GM19468 (cell line): ENCODE measurements at regions not wholly inside any gene's neighbourhood (a gene's known extent, or its start where the extent isn't known, plus 50 kb on each side); places are given as distances from the start of the nearest gene placed in this dataset.

Source experiments
- ATAC-seq: cut with Tn5 transposase; IDR thresholded peaks from one replicate; pipeline ENCODE4 v1.9.1; 2021; ENCODE audit warnings: mild to moderate bottlenecking, moderate library complexity, moderate number of reproducible peaks; ENCODE audit not compliant: unreplicated experiment; ENCODE audit errors: extremely low read depth

DNA sequence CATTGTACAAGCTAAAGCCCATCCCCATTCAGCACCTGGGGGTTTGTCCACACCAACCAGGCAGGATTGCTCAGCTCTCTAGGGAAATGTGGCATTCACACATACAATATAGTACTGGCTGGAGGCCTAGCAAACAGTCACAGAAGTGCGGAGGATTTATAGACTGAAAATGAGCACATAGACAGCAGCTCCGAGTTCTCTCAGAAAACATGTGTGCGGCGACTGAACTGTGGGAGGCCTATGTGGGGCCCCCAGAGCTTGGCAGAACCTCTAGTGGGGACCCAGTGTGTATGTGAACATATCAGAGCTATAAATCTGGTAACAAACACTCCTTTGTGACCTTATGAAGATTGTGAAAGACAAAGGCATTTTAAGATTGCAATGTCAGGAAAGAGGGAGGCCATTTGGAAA lies 431.1 kb downstream of the DTWD2 start:
- ATAC-seq = no peak

DNA sequence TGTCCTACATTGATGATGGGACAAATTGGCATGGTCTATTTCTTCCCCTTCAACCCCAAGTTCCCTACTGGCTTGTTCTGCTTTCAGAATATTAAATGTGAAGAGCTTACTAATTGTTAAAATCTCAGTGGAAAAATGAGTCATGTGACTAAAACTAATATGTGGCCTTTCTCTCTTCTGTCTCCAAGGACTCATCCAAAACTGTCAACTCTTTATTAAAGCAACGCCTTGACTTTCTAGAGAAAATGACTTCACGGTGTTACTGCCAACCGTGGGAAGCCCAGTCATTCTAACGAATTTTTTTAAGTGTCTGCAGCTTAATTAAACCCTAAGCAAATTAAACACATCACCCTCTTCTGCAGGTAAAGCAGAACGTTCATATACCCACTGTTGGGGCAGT lies 431.6 kb downstream of the DTWD2 start:
- ATAC-seq = no peak

DNA sequence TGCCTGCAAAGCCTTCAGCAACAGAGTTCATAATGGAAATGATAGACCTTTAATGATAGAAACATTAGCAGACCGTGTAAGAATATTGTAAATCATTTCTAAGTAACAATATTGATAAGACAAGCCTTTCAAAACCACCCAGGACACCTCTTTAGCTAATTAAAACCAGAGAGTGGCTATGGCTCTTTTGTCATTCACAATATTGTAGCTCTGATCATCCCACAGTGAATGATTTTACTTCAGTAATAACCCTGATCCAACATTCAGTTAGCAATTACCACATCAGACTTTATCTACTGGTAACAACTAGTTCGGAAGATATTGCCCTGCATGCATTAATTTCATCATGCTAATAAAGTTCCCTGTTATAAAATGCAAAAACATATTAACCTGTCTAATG lies 432.6 kb downstream of the DTWD2 start:
- no peak for ATAC-seq

DNA sequence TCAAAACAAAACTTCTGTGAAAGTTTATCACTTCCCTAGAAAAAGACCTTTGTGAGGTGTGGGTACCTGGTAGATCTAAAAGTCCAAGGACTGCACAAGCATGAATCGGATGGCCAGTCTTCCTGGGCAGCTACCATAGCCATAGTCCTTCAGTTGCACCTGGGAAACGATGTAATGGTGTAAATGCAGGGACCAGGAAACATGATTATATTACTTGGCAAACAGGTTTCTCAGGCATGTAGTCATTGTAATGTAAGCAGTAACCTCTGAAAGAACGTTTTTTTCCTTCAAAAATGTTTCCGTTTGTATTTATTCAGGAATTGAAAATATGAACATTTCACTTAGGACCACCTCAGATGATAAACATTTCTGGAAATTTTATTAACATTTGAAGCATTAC lies 433.4 kb downstream of the DTWD2 start:
- no peak for ATAC-seq

DNA sequence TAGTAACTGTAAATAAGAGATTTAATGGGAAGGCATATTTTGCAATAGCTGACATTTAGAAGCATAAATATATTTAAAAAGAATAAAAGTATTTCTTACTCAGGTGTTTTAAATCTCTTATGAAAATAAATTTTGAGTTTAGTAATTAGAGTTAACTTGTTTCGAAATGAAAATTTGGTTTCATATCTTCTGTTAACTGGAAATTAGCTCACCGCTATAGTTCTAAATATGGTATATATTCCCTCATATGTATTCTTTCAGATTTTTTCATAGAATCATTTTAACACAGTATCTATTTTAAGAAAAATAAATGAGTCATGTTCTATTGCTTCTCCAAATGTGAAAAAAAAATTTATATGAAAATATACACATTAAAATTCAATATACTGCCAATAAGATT lies 434.1 kb downstream of the DTWD2 start:
- ATAC-seq = no peak

DNA sequence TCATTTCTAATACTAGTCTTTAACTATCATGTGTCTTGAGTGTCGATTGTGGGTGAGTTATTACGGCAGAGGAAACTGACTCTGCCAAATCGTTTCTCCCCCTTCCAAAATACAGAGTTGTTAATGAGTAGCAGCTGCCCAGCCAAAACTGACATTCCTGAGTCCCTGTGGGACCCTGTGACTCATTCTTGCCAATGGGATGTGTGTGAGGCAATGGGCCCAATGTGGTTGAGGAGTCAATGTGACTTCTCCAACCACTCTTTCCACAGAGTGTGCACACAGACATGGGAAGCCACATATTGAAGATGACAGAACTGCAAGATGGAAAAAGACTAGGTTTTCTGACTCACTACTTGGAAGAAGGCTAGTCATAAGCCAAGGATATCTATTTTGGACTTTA lies 434.7 kb downstream of the DTWD2 start:
- no peak for ATAC-seq

DNA sequence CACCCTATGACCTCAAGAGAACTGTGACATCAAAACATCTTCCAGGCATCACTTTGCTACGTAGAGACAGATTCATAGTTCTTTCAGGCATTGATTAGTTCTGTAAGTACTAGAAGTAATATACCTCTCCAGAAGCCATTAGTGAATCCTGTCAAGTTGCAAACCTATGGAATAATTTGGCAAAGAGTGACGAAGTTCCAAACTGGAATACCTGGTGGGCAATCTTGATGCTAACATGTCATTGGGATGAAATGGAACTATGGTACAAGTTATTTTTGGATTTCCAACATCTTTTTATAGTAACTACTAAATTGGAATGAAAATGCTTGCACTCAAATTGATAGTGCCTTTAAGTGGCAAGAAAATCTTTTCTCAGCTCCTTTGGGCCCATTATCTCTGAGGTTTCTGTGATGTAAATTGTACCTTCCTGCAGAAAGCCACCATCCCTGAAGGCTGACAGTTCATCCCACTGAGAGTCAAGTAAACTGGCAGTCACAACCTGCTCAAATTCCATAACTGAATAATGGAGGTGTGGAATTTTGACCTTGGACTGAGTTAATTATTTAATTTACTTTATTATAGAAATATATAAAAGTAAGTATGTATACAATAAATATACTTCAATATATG lies 435.5 kb downstream of the DTWD2 start:
- ATAC-seq = no peak

DNA sequence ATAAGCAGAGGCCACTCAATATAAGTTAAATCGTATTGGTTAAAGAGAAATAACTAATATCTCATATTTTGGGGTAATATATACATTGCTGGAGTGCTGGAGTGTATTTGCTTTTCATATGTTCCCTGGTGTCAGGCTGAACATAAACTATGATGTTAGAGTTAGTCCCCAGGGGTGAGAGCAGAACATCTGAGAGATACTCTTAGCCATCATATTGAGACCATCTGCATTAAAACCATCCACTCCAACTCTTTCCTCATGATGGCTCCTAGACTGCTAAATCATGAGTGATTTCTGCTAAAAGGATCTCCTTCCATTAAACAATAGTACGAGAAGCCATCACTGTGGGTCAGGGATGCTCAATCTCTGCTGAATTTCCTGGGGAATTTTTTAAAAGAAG lies 436.2 kb downstream of the DTWD2 start:
- ATAC-seq = no peak

DNA sequence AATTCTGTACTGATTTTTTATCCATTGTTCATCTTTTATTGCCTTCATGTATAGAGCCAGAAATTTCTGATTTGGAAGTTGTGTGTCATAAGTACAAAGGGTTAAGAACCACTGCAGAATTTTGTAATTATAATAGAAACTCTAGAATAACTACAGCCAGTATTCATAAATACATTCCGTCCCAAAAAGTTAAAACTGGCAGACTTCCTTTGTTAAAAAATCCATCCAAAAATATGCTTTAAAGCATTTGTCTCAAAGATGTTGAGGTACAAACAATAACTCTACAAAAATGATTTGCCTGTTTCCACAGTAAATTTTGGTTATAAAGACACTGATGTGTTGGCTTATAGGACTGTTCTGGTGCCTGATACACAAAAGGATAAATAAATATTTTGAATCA lies 436.6 kb downstream of the DTWD2 start:
- ATAC-seq = no peak

DNA sequence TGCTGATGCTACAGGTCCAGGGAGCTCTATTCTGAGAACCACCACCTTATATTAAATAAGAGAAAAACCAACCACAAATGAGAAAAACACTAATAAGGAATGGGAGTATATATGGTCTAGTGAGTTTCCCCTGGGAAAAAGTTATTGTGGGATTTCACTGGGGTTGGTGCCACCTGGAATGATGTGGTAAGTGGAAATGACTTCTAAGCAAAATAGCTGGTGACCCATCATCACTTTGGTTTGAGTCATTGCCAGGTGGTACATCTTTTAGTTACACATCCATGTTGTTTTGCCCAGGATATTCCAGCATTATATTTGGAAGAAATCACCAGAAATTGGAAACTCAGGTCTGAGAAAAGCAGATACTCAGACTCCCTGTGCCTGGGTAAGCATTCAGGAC lies 437.3 kb downstream of the DTWD2 start:
- ATAC-seq = no peak

DNA sequence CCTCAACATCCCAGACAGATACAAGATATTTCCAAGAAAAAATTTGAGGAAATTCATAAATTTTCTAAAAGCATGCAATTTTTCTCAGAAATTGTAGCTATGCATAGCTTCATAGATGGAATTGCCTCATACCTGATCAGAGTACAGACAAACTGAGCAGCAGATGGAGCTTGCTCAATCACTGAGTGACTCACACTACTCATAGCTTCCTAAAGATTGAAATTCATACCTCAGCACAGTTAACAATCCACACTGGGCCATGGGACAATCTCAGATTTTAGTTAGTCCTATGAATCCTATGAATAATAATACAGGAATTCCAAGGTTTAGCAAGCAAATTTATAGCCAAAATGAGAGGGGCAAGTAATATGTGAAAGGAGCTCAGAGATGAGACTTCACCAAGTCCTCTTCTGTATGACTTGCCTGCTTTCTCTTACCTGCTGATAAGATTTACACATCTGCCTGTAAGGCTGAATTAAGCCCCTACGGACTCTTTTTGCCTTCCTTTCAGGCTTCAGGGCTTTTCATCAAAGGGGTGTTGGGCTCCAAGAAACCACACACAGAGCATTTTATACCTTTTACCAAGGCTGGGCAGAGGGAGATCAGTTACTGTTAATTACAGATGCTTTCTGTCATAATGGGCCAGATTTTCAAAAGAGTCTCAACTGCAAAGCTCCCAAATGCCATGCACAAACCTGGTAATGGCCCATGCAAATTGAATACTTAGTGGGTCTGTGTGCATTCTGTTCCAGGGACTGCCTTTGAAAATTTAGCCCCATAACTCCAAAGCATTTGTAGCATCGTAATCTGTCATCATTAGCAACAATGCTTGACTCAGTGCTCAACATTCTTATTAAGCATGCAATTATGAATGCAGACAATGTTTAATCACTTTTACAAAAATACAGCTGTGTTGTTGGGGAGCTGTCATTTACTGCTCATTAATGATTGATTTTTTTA lies 439.3 kb downstream of the DTWD2 start:
- no peak for ATAC-seq

DNA sequence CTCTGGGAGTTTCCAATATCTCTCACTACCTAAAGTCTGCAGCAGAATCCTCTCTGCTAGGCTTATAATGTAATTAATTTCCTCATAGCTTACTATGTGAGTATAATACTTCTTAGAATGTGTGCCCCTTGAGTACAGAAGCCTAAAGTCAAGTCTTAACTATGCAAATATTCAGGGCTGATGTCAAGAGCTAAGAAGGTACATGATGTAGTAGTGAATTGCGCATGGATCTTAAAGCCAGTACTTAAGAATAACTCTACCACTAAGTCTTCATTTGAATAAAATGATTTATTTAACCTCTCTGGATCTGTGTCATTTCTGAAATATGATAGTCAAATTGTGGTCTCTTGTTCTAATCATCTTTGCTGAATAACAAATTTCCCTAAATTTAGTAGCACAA lies 442.9 kb downstream of the DTWD2 start:
- ATAC-seq = no peak

DNA sequence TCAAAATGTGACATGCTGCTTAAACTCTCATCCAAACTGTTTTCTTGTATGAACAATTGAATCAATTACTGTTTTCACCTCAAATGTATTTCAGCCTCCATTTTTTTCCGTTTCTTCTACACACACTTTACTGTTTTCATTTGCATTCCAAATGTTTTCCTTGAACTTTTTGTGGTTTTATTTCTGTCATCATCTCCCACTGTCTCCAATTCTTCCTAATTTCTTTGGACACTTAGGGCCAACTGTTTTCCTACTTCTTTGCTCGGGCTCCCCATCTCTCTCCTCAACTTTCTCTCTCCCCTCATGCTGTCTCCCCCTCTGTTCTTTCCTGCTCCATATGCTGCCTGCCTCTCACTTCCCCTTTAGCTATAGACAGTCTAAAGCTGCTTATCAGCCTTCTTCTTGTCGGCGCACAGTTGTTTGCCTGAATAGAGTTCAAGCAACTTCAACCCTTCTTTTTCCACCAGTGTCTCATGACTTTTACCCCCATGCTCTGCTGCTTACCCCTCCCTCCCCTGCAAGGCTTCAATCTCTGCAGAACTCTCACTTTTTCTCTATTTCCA lies 443.4 kb downstream of the DTWD2 start:
- ATAC-seq = no peak

DNA sequence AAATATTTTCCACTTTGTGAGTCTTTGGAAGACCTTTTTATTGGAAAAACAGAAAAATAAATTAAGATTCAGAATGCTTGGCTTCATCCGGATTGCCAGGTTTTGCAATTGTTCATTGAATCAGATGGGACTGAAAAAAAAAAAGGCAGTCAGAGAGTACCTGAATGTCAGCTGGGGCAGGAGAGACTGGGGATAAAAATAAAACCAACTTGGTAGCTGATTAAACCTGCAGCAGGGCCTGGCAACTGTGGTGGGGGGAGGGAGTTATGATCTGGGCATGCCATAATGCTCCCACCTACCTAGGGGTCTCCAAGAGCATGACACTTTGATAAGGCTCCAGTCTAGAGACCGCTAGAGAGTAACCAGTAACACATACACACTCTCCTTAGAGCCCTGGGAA lies 454.4 kb downstream of the DTWD2 start:
- no peak for ATAC-seq

DNA sequence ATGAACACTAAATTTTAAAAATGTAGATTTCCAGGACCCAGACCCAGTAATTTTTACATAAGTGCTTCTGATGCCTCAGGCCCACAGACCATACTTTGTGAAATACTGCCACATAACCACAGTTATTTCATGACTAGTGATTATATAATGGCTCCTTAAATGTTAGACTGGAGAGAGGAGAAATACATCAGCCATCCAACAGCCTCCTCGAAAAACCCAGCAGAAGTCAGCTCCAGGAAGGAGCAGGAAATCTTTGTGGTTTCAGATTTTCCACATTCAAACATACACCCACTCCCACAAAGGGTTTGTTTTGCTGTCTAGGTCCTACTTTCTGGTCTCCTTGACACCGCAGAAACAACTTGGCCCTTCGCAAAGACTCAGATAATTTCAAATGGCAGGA lies 455.2 kb downstream of the DTWD2 start:
- no peak for ATAC-seq

DNA sequence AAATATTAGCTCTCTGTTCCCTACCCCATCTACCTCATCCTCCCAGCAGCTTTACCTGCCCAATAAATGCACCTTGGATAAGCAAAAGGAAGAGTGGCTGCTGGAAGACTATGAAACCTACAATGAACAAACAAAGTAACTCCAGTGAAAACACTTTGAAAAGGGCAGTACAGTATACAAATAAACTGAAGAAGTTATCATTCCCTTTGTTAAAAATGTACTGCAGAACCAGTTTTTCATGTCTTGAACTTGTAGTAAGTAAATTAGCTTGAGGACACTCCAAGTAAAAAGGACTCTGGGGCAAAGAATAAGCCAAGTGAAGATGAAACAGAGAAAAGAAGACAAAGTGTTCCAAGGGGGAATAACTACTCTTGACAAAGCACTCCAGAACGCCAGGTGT lies 457.1 kb downstream of the DTWD2 start:
- no peak for ATAC-seq

DNA sequence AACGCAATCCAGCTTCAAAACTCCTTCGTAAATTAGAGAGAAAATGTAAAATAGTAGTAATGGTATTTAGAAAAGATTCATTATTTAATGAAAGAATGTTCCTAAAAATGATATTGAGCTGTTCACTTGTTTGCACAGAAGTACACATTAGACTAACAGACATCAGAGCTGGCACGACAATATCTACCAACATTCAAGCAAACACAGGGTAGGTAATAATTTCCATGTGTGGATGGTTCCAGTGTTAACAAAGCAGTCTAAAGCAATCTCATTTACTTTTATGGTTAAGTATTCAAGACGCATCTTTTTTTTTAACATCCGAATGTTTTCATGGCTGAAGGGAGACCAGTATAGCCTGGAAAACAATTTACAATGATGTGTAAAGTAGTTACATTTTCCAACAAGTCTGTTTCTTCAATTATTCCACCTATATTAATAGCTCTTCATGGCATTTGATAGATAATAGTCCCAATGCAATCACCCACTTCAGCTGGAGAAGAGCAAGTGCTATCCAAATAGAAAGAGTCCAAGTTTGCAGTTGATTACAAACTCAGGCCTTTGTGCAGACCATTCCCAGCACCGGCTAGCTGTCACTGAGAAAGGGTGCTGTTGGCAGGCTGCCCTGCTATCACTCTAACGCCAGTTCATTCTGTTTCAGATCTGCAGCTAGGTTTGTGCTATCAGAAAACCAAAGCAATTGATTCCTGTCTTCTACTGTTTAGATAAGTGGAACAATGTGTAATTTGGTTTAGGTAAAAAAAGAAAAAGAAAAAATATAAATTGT lies 458.8 kb downstream of the DTWD2 start:
- ATAC-seq = no peak

DNA sequence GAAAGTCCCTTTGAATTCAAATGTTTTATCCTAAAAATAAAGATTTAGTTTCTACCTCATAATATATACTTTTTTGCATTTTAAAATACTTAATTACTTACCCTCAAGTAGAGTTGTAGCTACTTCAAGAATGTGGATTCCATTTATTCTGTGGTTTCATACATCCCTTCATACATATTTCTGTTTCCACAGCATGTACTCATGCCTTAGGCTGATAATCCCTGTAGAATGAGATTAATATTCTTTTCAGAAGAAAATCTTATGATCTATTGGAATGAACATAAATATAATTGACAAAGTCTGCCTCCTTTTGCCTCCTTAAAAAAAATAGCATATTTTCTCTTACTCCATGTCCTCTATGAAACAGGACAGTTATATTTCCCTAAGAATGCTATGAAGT lies 465.7 kb downstream of the DTWD2 start:
- no peak for ATAC-seq

DNA sequence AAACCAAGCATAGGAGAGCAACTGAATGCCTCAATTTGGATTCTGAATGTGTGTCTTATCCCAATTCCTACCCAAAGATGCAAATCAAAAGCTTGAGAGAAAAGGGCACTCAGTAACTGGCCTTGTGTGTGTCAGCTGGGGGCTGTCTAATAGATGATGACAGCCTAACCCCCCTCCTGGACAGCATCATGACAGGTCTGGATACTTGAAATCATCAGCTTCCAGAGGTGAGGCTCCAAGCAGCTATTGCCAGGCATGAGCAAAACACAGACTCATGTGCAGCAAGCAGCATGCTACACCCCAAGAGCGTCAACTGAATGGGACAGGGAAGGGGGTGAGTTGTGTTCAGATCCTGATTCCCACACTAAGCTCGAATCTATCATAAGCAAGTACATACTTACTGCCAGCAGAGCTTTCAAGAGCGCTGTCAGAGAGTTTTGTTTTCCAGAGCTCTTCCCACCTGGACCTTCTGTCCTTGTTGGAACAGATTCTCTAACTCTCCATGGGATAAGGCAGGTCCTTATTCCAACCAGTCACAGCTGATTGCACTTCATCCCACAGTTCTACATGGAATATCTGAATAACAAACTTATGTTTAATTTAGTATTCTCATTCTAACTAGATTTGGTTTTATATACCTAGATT lies 467.5 kb downstream of the DTWD2 start:
- no peak for ATAC-seq

DNA sequence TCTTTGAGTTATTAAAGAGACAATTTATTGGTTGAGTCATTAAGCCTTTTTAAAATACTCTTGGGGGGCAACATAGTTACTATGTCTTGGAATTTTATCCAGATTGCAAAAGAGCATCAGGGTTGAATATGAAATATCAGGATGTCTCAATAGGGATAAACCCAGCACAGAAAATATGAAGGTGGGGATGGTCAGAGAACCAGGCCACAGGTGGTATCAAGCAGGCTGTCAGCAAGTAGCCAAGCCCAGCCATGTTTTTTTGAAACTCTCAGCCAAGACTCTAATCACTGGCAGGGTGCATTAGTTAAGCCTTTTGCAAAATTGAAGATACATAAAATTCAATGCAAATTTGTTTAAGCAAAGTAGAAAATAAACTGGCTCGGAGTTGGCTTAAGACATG lies 468.9 kb downstream of the DTWD2 start:
- ATAC-seq = no peak
